ENCODE measurements at regions not wholly inside any gene's neighbourhood (a gene's known extent, or its start where the extent isn't known, plus 50 kb on each side); places are given as distances from the start of the nearest gene placed in this dataset.

DNA sequence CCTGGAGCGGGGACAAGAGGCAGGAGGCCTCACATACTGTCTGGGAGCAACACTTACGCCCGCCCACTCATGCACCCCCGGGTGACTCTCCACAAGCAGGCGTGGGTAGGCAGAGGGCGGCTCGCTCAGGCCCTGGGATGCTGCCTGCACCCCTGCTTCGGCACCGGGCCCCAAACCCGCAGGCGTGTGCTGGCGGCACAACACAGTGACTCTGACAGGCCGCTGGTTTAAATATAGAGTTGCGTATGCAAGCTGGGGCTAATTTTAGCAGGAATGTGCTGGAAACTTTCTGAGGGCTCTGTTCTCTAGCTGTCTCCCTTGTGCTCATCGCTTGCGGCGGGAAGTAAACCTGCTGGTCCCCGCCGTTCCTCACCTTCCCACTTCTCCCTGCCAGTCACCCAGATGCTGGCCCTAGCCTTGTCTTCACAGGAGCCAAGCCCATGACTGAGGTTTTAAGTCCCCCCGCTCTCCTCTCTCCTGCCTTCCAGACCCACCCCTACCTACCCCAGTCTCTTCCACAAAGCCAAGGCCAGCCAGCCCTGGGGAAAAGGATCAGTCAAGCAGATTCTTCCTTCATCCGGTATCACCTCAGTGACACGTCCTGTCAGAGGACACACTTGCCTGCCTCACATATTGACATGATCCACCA is 94.5 kb upstream of the FOXP4 start:
- DNase-seq (ENCODE audit: low read depth) = no peak

DNA sequence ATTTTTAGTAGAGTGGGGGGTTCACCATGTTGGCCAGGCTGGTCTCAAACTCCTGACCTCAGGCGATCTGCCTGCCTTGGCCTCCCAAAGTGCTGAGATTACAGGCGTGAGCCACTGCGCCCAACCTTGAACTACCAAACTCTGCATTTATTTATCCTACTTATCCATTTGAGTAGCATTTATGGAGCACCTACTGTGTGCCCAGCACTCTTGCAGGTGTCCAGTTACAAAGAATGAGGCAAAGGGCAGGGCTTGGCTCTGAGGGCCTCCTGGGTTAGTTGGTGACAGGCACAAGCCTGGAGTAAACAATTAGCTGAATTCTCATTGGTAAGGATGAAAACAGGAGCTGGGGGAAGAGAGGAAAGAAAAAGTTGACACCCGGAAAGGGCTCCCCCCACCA is 93.4 kb upstream of the FOXP4 start:
- DNase-seq (ENCODE audit: low read depth) = no peak

DNA sequence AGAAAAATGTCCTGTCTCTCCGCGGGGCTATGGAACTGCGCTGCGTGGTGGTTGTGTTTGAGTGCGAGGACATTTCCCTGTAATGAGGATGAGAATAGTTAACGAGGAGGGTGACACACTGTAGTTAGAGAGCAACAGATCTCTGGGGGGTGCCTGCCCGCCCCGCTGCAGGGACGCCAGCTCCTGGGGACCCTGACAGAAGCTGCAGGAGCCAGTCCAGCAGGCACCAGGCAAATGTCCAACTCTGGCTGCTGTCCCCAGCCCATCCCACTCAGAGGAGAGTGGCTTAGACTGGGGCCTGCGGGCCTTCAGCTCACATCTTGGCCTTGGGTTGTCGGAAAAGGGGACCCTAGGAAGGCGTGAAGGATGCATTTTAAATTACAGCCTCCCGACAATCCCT is 92.9 kb upstream of the FOXP4 start:
- DNase-seq (ENCODE audit: low read depth) = no peak

DNA sequence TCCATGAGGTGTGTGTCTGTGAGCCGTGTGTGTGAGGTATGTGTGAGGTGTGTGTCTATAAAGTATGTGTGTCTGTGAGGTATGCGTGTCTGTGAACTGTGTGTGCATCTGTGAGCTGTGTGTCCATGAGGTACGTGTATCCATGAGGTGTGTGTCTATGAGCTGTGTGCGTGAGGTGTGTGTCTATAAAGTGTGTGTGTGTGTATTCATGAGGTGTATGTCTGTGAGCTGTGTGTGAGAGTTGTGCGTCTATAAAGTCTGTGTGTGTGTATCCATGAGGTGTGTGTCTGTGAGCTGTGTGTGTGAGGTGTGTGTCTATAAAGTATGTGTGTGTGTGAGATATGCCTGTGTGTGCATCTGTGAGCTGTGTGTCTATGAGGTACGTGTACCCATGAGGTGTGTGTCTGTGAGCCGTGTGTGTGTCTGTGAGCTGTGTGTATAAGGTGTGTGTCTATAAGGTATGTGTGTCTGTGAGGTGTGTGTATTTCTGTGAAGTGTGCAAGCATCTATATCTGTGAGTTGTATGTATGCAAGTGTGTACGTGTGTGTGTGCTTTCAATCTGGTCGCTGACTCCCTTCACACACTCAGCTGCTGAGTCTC is 91.9 kb upstream of the FOXP4 start:
- DNase-seq (ENCODE audit: low read depth) = no peak

DNA sequence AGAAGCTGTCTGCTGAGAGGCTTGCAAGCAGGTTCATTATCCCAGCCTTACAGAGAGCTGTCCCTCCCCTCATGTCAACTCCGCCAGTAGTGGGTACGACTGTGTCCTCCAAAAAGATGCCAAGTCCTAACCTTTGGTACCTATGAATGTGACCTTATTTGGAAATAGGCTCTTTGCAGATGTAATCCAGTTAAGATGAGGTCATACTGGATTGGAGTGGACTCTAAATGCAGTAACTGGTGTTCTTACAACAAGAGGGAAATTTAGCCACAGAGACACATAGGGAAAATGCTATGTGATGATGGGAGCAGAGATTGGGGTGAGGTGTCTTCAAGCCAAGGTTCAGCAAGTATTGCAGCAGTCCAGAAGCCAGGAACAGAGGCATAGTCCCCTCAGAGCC is 90.8 kb upstream of the FOXP4 start:
- DNase-seq (ENCODE audit: low read depth) = no peak

DNA sequence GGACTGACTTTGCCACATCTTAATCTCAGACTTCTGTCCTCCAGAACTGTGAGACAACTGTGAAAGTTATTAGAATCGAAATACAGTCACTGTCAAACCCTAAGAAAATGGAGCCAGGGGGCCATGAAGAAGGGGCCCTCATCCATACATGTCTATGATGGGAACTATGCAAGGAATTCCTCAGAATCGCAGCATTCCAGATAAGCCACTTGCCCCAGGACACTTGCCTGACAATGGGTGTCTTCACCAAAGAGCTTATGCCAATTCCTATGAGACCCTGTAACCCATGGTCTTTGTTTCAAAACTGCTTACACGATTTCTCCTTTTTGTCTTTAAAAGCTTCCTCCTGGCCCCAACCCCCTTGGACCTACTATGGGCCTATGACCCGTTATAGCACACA is 90.4 kb upstream of the FOXP4 start:
- no peak for DNase-seq (ENCODE audit: low read depth)

DNA sequence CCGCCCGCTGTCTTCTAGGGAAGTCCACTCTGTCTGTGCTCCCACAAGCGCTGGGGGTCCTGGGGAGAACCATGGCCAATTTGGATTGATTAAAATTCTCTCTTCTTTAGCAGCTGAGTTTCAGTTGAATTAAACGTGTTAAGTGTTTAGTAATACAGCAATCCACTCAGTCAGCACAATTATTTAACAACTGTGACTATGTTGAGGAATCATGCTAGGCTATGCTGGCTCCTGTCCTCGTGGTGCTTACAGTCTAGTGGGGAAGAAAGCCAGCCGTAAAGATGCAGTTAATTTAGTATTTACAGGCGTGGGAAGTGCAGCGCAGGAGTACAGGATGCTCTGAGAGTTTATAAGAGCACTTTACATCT is 88.9 kb upstream of the FOXP4 start:
- no peak for DNase-seq (ENCODE audit: low read depth)

DNA sequence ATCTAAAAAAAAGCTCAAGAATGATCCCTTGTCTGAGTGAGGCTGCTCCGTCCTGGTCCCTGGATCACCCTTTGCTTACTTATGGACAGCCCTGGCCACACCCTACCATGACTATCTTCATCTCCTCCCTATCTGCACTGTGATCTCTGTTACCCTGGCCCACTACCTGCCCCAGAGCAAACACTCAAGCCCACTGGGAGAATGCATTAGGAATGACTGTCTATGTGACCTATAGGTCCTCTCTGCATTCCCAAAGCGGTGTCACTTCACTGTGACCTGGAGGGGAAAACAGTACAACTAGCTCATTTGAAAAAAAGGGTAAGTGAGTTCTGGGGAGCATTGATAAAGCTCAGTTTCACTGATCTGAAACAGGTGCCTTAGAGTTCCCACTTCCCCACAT is 86.4 kb upstream of the FOXP4 start:
- DNase-seq (ENCODE audit: low read depth) = no peak

DNA sequence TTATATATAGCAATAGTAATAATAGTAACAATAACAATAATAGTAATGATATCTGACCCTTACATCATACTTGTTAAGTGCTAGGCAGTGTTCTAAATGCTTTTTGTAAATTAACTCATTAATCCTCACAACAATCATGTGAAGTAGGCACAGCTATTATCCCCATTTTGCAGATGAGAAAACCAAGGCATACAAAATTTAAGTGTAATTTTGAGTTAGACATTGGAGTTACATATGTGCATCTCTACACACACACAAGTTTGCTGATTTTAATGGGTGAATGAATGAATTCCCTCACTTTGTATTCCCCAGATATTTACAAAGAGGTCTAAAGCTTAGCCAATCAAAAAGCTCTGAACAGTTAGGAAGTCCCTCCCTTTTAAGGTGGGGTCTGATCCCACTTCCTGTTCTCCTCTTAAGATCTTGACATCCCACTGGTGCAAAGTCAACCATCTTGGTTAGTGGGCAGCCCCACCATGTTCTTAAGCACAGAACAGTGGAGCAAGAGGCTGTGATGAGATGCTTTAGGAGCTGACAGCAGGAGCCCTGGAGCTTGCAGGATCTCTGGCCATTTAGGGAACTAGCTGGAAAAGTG is 85.3 kb upstream of the FOXP4 start:
- no peak for DNase-seq (ENCODE audit: low read depth)

DNA sequence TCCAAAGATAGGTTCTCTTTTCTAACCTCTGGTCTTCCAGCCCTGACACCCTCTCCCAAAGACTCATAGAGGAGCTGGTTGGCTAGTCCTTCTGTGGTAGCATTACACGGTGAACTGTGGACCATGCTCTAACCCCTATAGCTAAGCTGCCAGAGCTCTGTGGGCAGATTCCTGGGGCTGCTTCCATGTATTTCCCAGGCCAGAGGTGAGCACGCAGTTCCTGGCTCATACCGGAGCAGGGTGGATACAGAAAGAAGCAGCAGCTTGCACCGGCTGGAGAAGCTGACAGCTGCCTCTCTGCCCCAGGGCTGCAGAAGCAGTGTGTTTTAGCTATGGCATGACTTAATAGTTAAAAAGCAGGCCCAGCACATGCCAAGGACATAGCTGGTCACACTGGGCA is 84.1 kb upstream of the FOXP4 start:
- no peak for DNase-seq (ENCODE audit: low read depth)

DNA sequence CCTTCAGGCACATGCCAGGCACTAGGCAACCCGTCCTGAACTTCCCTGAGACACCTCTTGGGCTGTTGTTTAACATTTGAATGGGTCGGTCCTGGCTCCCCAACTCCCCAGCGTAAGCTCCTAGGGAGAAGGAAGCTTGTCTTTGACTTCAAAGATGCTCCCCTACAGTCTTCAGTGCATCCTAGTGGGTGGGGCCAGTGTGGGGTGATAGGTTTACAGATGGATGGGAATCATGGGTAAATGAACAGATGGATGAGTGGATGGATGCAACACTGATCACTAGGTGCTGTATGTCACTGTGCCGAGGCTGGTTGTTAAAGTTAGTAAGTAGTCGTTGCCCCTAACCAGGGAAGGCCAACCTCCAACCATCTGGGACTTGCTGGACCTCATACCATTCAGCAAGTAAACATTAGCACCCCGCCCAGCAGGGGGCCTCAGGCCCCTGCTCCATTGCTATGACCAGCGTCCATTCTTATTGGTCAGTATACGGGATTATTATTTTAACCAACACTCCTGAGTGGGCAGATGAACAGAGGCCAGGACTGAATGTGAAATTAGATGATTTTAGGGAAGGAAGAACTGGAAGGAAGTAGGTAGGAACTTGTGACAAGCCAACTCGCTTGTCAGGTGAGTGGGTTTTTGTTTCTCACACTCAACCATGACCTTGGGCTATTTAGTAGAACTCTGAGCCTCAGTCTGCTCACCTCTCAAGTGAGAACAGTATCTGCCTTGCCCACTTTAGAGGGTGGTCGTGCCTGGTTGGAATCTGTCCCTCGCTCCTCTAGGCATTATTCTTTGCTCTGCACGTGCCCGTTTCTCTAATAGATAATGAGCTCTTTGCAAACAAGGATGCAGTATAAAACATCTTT is 82.9 kb upstream of the FOXP4 start:
- no peak for DNase-seq (ENCODE audit: low read depth)

DNA sequence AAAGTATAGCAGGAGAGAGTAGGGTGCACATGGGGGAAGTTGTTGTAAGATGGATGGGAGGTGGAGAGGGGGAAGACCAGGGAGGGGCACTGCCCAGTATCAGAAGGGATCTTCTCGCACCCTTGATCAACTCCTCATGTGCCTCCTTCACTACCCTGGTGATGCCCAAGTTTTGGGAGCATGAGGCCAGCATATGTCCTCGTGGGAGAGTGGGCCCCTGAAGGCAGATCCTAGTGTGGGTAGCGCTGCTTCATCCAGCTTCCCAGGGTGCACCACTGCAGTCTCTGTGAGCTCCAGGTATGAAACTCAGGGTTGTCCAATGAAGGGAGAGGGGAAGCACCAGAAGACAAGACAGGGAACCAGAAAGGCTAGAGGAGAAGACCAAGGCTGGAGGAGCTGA is 82.2 kb upstream of the FOXP4 start:
- DNase-seq (ENCODE audit: low read depth) = no peak

DNA sequence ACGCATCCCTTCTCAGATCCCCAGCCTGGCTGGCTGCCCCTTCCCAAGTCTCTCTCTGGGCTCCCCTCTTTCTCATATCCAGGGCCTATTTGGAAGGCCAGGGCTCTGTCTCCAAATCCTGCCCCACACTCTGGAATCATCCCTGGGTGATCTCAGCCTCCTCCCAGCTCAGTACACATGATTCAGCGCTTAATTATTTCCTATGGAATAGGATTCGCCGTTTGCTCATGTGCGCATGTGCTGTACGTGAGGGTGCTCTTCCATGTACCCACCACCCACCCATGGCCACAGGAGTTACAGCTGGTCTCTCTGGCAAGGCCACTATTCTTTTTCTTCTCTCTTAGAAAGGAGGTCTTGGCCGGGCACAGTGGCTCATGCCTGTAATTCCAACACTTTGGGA is 81.7 kb upstream of the FOXP4 start:
- no peak for DNase-seq (ENCODE audit: low read depth)

DNA sequence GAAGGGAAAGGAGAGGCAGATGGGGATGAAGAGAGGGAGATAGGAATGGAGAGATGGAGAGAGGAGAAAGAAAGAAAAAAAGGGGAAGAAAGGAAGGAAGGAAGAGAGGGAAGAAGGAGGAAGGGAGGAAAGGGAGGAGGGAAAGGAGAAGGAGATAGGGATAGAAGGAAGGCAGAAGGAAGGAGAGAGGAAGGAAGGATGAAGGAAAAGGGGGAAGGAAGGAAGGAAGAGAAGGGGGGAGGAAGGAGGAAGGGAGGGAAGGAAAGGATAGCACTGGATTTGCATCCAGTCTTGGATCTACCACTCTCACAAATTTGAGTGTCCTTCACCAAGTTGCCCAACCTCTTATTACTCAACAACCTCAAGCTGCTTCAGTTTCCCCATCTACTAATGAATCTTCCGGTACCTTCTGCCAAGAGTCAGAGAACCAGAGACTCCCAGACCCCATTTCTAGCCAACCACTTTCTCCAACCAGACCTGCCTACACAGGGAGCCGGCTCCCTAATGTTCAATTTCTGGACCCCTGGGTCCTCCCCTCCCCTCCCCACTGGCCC is 79.7 kb upstream of the FOXP4 start:
- no peak for DNase-seq (ENCODE audit: low read depth)

DNA sequence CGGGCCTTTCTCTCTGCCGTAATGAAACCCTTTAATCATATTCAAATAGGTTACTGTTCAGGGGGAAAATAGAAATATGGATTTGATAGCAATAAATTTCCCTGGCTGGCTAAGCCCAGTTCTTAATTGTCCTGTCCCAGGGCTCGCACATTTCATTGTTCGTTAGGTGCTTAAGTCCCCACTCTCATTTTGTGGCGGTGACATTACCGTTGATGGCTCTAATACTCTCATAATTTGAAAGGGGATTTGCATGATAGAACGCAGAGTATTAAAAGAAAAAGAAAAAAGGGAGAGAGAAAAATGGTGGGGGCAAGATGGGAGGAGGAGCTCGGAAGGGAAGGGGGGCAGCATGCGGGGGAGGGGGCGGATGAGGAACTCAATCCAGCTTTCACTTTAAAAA is 79.1 kb upstream of the FOXP4 start:
- no peak for DNase-seq (ENCODE audit: low read depth)

DNA sequence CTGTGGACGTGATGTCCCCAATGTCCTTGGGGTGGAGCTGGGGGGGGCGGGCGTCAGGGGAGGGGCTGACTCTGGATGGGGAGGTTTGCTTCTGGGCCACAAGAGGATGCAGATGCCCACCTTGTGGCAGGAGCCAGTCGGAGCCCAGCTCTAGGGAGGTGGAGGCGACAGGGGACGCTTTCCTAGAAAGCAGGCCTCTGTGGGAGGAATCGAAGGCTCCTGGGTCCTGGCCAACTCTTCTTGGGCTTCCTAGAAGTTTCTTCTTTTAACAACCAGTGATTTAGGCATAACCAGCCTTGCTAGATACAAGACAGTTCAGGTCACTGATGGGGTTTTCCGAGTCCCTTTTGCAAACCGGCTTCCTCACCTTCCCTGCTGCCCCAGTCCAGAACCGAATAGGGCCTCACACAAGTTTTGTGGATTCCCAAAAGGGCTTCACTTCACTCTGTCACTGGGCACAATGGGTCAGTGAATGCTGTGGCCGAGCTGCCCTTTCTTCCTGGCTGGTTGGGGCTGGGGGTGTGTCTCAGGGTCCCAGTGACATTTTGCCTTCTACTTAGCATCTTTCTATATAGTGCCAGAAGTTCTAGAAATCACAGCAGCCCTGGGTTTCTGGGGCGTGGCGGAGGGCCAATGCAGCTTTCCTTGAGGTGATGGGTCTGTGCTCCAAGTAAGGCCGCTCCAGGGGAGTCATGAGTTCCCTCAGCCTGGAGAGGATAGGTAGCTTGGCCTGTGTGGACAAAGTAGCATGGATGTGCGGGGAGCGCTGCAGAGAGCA is 78.4 kb upstream of the FOXP4 start:
- no peak for DNase-seq (ENCODE audit: low read depth)

DNA sequence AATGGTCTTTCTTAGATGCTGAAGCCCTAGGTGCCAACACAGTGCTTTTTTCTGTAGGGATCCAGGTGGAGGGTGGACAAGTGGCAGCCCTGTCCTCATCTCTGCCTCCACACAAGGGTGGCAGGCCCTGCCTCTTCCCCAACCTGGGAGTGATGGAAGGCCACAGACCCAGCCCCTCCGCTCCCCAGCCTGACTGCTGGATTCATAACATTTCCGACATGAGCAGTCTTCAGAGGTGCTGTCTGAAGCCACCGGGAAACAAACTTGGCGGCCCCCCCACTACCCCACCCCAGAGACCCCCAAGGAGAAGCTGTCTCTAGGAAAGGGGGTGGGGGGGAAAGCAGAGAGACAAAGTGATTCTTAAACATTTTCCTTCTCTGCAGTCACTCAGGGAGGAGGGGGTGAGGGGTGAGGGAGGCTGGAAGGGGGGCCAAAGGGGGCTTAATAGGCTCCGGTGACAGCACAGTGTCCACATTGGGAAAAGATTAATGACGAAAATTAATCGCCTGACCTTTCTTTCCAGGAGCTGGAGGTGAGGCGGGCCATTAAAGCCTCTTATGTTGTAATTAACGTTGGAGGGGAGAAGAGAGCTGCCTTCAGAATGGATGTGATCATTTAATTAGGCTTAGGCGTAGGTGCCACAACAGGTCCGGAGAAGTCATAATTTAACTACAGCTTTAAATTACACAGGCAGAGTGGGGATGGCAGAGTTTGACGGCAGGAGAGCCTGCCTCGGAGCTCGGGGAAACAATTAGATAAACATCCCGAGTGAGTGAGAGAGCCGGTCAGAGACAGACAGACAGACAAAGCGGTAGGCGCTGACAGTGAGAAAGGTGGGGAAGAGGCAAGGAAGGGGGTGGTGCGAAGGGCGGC is 76.8 kb upstream of the FOXP4 start:
- DNase-seq (ENCODE audit: low read depth) = no peak

DNA sequence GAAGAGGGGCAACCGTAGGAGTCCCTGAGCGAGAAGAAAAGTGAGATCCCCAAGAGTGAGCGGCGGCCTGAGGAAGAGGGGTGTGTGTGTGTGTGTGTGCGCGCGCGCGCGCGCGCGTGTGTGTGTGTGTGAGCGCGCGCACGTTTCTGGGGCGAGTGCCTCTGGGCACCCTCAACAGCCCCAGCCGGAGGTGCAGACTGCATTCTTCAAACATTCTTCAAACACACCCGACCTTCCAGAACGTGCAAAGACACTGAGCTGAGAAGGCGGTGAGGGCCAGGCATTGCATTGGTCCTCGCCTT is 76.2 kb upstream of the FOXP4 start:
- no peak for DNase-seq (ENCODE audit: low read depth)

DNA sequence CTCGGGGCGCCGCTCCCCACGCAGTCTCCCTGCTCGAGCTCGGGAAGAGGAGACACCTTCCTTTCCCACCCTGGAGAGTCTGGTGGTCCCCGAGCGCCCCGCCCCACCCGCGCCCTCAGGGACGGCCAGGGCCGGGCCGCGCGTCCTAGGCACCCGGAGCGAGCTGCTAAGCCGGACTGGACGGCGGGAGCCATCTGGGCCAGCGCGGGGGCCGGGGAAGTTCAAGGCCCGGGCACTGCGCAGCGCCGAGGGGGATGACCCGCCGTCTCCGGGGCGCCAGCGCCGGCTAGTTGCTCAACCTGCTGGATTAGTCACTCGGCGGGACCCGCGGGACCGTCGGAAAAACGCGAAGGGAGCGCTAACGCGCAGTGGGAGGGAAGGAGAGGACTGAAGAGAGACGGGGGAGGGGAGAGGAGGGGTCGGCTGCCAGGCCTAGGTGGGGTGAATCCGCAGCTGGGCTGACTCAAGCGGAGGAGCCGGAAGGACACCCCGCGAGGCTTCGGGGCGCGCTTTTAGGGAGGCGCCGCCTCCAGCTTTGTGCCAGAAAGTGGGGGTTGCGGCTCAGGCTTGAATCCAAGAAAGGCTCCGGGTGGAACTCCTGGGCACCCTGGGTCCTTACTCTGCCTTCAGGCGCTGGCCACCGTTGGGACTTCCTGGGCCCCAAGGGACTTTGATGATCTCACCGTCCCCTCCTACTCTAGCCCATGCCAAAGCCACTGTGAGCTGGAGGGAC is 75.7 kb upstream of the FOXP4 start:
- DNase-seq (ENCODE audit: low read depth) = no peak

DNA sequence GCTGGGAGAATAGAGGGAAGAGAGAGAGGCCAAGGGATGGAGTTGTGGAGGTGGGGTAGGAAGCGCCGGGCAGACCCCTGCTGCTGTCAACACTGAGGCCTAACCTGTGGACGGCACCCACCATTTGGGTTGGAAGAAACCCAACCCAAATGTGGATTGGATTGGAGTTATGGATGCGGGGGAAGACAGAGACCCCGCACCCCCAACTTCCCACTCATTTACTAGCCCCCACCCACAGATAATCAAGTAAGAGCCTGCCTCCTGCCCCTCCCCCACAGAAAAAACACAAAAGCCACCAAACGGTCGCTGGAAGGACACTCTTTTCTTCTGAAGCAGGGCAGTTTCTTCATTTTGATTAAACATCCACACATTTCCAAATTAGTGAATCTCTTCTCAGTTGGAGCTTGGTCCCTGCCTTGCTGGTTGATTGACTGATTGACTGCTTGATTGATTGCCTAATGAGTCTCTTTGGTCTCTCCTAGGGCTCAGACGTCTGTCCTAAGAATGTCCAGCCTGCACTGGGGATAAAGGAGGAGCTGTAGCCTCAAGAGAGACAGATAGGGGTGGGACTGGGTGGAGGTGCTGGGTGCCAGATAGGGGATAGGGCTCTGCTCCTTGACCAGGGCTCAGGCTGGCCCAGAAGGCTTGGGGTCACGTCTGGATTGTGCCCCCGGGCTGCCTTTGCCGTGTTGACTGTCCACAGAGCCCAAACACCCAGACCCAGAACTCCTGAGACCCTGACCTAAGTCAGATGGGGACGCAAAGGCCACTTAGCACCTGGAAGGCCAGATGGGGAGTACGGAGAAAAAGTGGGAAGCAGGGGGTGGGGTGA is 74.9 kb upstream of the FOXP4 start:
- no peak for DNase-seq (ENCODE audit: low read depth)
